Testis (tissue), 2 donors: ENCODE measurements at regions not wholly inside any gene's neighbourhood (a gene's known extent, or its start where the extent isn't known, plus 50 kb on each side); places are given as distances from the start of the nearest gene placed in this dataset.

Experiments
- CTCF ChIP-seq, 3 experiments: fragments of 450-650 bp in 2 of 3; fragments of 200-600 bp in 1 of 3; sonication (generic) in 1 of 3; IDR thresholded peaks; one replicate each; pipeline ENCODE4 v1.5.1; 2016 to 2019; ENCODE audit warnings: antibody characterized with exemption in 3 of 3, mild to moderate bottlenecking in 2 of 3, moderate library complexity in 1 of 3
- POLR2A ChIP-seq: fragments of 450-650 bp; IDR thresholded peaks from one replicate; pipeline ENCODE4 v1.6.1; 2017; ENCODE audit warnings: antibody characterized with exemption, mild to moderate bottlenecking, moderate library complexity

- TF ChIP-seq CTCF (IDR thresholded peaks at IDR 0.05) = no peak
- TF ChIP-seq POLR2A = no peak
Observed at GRCh38 chr5:109589986-109590385, 99.7 kb upstream of the MAN2A1 start.
